Breast epithelium (tissue), 3 donors: ENCODE measurements at regions not wholly inside any gene's neighbourhood (a gene's known extent, or its start where the extent isn't known, plus 50 kb on each side); places are given as distances from the start of the nearest gene placed in this dataset.

ENCODE experiments used
- CTCF ChIP-seq, 3 donors: fragments of 450-650 bp; IDR thresholded peaks; one replicate each; pipeline ENCODE4 v1.5.1; 2016 to 2017; ENCODE audit warnings: antibody characterized with exemption in 3 of 3, mild to moderate bottlenecking in 3 of 3, moderate library complexity in 3 of 3
- POLR2A ChIP-seq: fragments of 450-650 bp; IDR thresholded peaks from one replicate; pipeline ENCODE4 v1.6.1; 2016; ENCODE audit warnings: antibody characterized with exemption, mild to moderate bottlenecking, moderate library complexity

- TF ChIP-seq CTCF (IDR thresholded peaks at IDR 0.05), result no peak
- no peak for TF ChIP-seq POLR2A
These were observed 132.7 kb upstream of the CXCL12 start for GRCh38 chr10:44517635-44518034.
